PC-3 (cell line): ENCODE measurements at regions not wholly inside any gene's neighbourhood (a gene's known extent, or its start where the extent isn't known, plus 50 kb on each side); places are given as distances from the start of the nearest gene placed in this dataset.

Experiments used
- ATAC-seq: fragments of 200-7000 bp; cut with Tn5 transposase; 2 replicates; pipeline ENCODE4 v1.9.1; 2020; ENCODE audit warnings: mild to moderate bottlenecking, moderate library complexity
- BruUV-seq: library from RNA; stranded (reverse); fragments of 400-500 nt; replicated peaks from 2 replicates; lab custom pipeline; 2021; lab: Mats Ljungman, UMichigan
- CTCF ChIA-PET: fragments of 300-600 bp; sonication (Branson Sonifier 250); formaldehyde crosslinking; loops from one replicate; lab custom pipeline; 2022; ENCODE audit warnings: antibody characterized with exemption; lab: Charles Lee
- POLR2A ChIA-PET: fragments of 300-600 bp; sonication (Branson Sonifier 250); formaldehyde crosslinking; loops from one replicate; lab custom pipeline; 2022; ENCODE audit warnings: antibody characterized with exemption; ENCODE audit not compliant: unreplicated experiment; lab: Charles Lee
- DNase-seq: peaks from one replicate; pipeline ENCODE4 v3.0.0-alpha.2; 2015
- H2AFZ ChIP-seq: fragments of 300-600 bp; sonication (generic); 2 replicates; pipeline ENCODE4 v1.6.0; 2016; ENCODE audit warnings: antibody characterized with exemption, low read length
- H3F3A ChIP-seq: fragments of 300-600 bp; sonication (generic); one replicate; pipeline ENCODE4 v1.6.0; 2017; ENCODE audit warnings: antibody characterized with exemption, low read length, control low read depth, mild to moderate bottlenecking; ENCODE audit not compliant: unreplicated experiment
- H3K27ac ChIP-seq: fragments of 300-600 bp; sonication (generic); 2 replicates; pipeline ENCODE4 v1.5.1; 2016; ENCODE audit warnings: mild to moderate bottlenecking, low read length
- H3K27me3 ChIP-seq: fragments of 300-600 bp; sonication (generic); 2 replicates; pipeline ENCODE4 v1.6.1; 2016; ENCODE audit warnings: low read length, mixed read lengths
- H3K36me3 ChIP-seq: fragments of 300-600 bp; sonication (generic); 2 replicates; pipeline ENCODE4 v1.6.1; 2016; ENCODE audit warnings: low read depth, mixed run types, low read length, mixed read lengths
- H3K4me1 ChIP-seq: fragments of 300-600 bp; sonication (generic); 2 replicates; pipeline ENCODE4 v1.5.1; 2016; ENCODE audit warnings: low read length; ENCODE audit not compliant: insufficient read depth
- H3K4me2 ChIP-seq: fragments of 300-600 bp; sonication (generic); 2 replicates; pipeline ENCODE4 v1.6.0; 2016; ENCODE audit warnings: low read length
- H3K4me3 ChIP-seq: fragments of 300-600 bp; sonication (generic); 2 replicates; pipeline ENCODE4 v1.5.1; 2016; ENCODE audit warnings: mild to moderate bottlenecking, low read length, mixed read lengths
- H3K79me2 ChIP-seq: fragments of 300-600 bp; sonication (generic); 2 replicates; pipeline ENCODE4 v1.6.1; 2017; ENCODE audit warnings: low read length, mixed read lengths
- H3K9ac ChIP-seq: fragments of 300-600 bp; sonication (generic); 2 replicates; pipeline ENCODE4 v1.6.0; 2016; ENCODE audit warnings: mild to moderate bottlenecking, low read length
- H3K9me2 ChIP-seq: fragments of 300-600 bp; sonication (generic); replicated peaks from 2 replicates; pipeline ENCODE4 v1.6.1; 2016; ENCODE audit warnings: mixed run types, low read length, mixed read lengths
- H3K9me3 ChIP-seq: fragments of 300-600 bp; sonication (generic); 2 replicates; pipeline ENCODE4 v1.6.1; 2016; ENCODE audit warnings: low read length, mixed read lengths
- H4K20me1 ChIP-seq: fragments of 300-600 bp; sonication (generic); 2 replicates; pipeline ENCODE4 v1.6.1; 2016; ENCODE audit warnings: low read length, mixed read lengths
- CTCF ChIP-seq: fragments of 300-600 bp; sonication (generic); conservative IDR thresholded peaks from 2 replicates; pipeline ENCODE4 v1.5.1; 2017; ENCODE audit warnings: antibody characterized with exemption, low read depth, mild to moderate bottlenecking, low read length
- EZH2 ChIP-seq: fragments of 300-600 bp; sonication (generic); IDR thresholded peaks from one replicate; pipeline ENCODE4 v1.6.1; 2017; ENCODE audit warnings: antibody characterized with exemption, mild to moderate bottlenecking, low read length; ENCODE audit not compliant: unreplicated experiment
- EZH2phosphoT487 ChIP-seq: fragments of 300-600 bp; sonication (generic); IDR thresholded peaks from 2 replicates; pipeline ENCODE4 v1.6.1; 2018; ENCODE audit warnings: mild to moderate bottlenecking, antibody characterized with exemption, low read length, borderline replicate concordance
- intact Hi-C: fragments of 100-400 bp; cut with micrococcal nuclease; formaldehyde crosslinking; loops from 2 replicates; pipeline ENCODE4 v1.9.0; 2023

GRCh38 chr18:34657860-34658500, 52.1 kb upstream of the DTNA start:
- ATAC-seq (no peak), DNase-seq (no peak)
- Histone ChIP-seq H3K9ac (no peak overlapping the region), H3K4me1 (peaks cover 11% of the 10 kb centered on the region; the same call in 1 of the 2 replicates), H3F3A (no peaks in the 10 kb centered on the region), H3K79me2 (no peaks in the 10 kb centered on the region), H3K27ac (no peak overlapping the region), H3K4me2 (no peak overlapping the region), H3K4me3 (no peak overlapping the region), H2AFZ (no peak overlapping the region), H4K20me1 (no peaks in the 10 kb centered on the region), H3K9me2 (no peaks in the 10 kb centered on the region), H3K36me3 (no peaks in the 10 kb centered on the region), H3K27me3 (no peaks in the 10 kb centered on the region), H3K9me3 (no peaks in the 10 kb centered on the region)
- intact Hi-C loops: loop anchor here (10.0 kb wide), 2 partner anchors 163 to 433 kb away; partner anchors contain the start of gene NOL4
- CTCF ChIA-PET: no interaction called here
- TF ChIP-seq CTCF (no peak), EZH2 (no peak), EZH2phosphoT487 (no peak)
- POLR2A ChIA-PET: no interaction called here
- BruUV-seq: no TSS peak

- H3K79me2 ChIP-seq: no peaks in the 10 kb centered on the region
- intact Hi-C loops: loop anchor here (5.0 to 10.0 kb wide), 4 partner anchors 47 to 435 kb away; partner anchors contain the start of gene NOL4
- no peak overlapping the region for H3K9ac ChIP-seq
- H4K20me1 ChIP-seq: no peaks in the 10 kb centered on the region
- H3K9me2 ChIP-seq: no peaks in the 10 kb centered on the region
- peaks cover 11% of the 10 kb centered on the region; the same call in 1 of the 2 replicates for H3K4me1 ChIP-seq
- TF ChIP-seq EZH2phosphoT487: no peak
- no peak for TF ChIP-seq EZH2
- TF ChIP-seq CTCF: no peak
- no peaks in the 10 kb centered on the region for H3K9me3 ChIP-seq
- DNase-seq (peak; percentile 79), ATAC-seq (peak; percentile 91)
- no peak overlapping the region for H3K27ac ChIP-seq
- H3K27me3 ChIP-seq: no peaks in the 10 kb centered on the region
- ChIA-PET CTCF (no interaction called here), POLR2A (no interaction called here)
- H2AFZ ChIP-seq: peak overlapping the region; percentile 55; the same call in 1 of the 2 replicates
- H3K36me3 ChIP-seq: no peaks in the 10 kb centered on the region
- BruUV-seq: no TSS peak
- H3F3A ChIP-seq: no peaks in the 10 kb centered on the region
- peak overlapping the region; percentile 53 for H3K4me2 ChIP-seq
- no peak overlapping the region for H3K4me3 ChIP-seq
These were observed 50.2 kb upstream of the DTNA start for GRCh38 chr18:34659579-34660517.
